Ascending aorta (tissue), 2 donors: ENCODE measurements at regions not wholly inside any gene's neighbourhood (a gene's known extent, or its start where the extent isn't known, plus 50 kb on each side); places are given as distances from the start of the nearest gene placed in this dataset.

Experiments used
- DNase-seq, 2 donors: peaks; one replicate each; pipeline ENCODE4 v3.0.0-alpha.2; 2019; ENCODE audit warnings: low spot score in 2 of 2
- H3K27ac ChIP-seq, 2 donors: fragments of 200-600 bp; sonication (generic); one replicate each; pipeline ENCODE4 v1.5.1; 2016 to 2017; ENCODE audit warnings: mild to moderate bottlenecking in 1 of 2
- H3K27me3 ChIP-seq: fragments of 200-600 bp; sonication (generic); one replicate; pipeline ENCODE4 v1.5.1; 2017
- H3K36me3 ChIP-seq, 2 donors: fragments of 200-600 bp; sonication (generic); one replicate each; pipeline ENCODE4 v1.5.1; 2016
- H3K4me1 ChIP-seq, 2 donors: fragments of 200-600 bp; sonication (generic); one replicate each; pipeline ENCODE4 v1.5.1; 2016 to 2017; ENCODE audit warnings: mild to moderate bottlenecking in 1 of 2
- H3K4me3 ChIP-seq, 2 donors: fragments of 200-600 bp; sonication (generic); one replicate each; pipeline ENCODE4 v1.5.1; 2016 to 2017; ENCODE audit warnings: mild to moderate bottlenecking in 1 of 2
- H3K9me3 ChIP-seq, 2 donors: fragments of 200-600 bp; sonication (generic); one replicate each; pipeline ENCODE4 v1.5.1; 2016
- intact Hi-C: fragments of 100-400 bp; cut with DNase I; formaldehyde crosslinking; loops from one replicate; pipeline ENCODE4 v1.15.1; 2023
- TF ChIP-seq, protein P1 (sequence below), 3 experiments: fragments of 200-600 bp in 2 of 3; fragments of 450-650 bp in 1 of 3; sonication (generic) in 2 of 3; IDR thresholded peaks; one replicate each; pipeline ENCODE4 v1.5.1; 2016 to 2019; ENCODE audit warnings: antibody characterized with exemption in 3 of 3, mild to moderate bottlenecking in 1 of 3, moderate library complexity in 1 of 3

DNA sequence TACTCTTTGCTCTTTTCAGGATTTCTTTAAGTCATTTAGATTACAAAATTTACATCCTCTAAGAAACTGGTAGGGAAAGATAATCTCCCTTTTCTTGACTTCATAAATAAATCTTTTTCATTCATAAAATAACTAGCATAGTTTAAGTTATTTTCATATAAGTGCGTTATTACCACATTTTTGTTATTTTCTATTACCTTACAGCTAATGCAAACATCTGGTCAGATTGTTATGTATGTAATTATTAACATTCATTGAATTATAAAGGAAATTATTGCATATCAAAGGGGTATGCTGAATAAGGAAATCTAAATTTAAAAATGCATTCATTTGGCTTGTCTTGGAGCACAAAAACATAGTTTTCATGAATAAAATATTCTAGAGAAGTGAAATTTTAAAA, 55.3 kb upstream of the SLITRK1 start:
- H3K36me3 ChIP-seq, result no peaks in the 10 kb centered on the region
- H3K27me3 ChIP-seq, result no peaks in the 10 kb centered on the region
- no peak overlapping the region for H3K27ac ChIP-seq
- TF ChIP-seq, protein P1, sequence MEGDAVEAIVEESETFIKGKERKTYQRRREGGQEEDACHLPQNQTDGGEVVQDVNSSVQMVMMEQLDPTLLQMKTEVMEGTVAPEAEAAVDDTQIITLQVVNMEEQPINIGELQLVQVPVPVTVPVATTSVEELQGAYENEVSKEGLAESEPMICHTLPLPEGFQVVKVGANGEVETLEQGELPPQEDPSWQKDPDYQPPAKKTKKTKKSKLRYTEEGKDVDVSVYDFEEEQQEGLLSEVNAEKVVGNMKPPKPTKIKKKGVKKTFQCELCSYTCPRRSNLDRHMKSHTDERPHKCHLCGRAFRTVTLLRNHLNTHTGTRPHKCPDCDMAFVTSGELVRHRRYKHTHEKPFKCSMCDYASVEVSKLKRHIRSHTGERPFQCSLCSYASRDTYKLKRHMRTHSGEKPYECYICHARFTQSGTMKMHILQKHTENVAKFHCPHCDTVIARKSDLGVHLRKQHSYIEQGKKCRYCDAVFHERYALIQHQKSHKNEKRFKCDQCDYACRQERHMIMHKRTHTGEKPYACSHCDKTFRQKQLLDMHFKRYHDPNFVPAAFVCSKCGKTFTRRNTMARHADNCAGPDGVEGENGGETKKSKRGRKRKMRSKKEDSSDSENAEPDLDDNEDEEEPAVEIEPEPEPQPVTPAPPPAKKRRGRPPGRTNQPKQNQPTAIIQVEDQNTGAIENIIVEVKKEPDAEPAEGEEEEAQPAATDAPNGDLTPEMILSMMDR (IDR thresholded peaks at IDR 0.05), result no peak
- DNase-seq, result no peak
- peaks cover 0 to 2% of the 10 kb centered on the region in 2 donors for H3K4me1 ChIP-seq
- H3K4me3 ChIP-seq, result no peak overlapping the region
- no peaks in the 10 kb centered on the region for H3K9me3 ChIP-seq
- intact Hi-C loops, result no loop called here

DNA sequence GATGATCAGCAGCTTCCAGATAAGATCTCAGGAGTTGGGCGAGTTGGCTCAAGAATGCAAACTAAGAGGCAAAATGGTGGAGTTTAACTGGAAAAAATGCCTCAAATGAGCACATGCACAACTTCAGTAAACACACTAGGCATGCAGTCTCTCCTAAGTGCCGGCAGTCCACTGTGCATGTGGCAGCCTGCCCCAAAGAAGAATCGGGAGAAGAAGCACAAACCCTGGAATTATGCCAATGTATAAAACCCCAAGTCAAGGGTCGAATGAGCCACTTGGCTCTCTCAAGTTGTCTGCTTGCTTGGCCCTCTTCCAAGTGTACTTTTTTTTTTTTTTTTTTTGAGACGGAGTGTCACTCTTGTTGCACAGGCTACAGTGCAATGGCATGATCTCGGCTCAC, 53.3 kb upstream of the SLITRK1 start:
- H3K4me1 ChIP-seq, result peaks cover 0 to 2% of the 10 kb centered on the region in 2 donors
- H3K9me3 ChIP-seq, result no peaks in the 10 kb centered on the region
- no peak overlapping the region for H3K27ac ChIP-seq
- intact Hi-C loops, result no loop called here
- DNase-seq, result no peak
- no peak overlapping the region for H3K4me3 ChIP-seq
- no peaks in the 10 kb centered on the region for H3K36me3 ChIP-seq
- TF ChIP-seq, protein P1 (IDR thresholded peaks at IDR 0.05), result no peak
- H3K27me3 ChIP-seq, result no peaks in the 10 kb centered on the region
